HG03159 (cell line): ENCODE measurements at regions not wholly inside any gene's neighbourhood (a gene's known extent, or its start where the extent isn't known, plus 50 kb on each side); places are given as distances from the start of the nearest gene placed in this dataset.
A peak's percentile ranks its signal among the peaks of the same experiment; 100 is the strongest.
"Not testable (repeated sequence)": the region's sequence is repeated elsewhere in the genome, so short reads cannot be mapped to it uniquely, and the experiment has no call there.

Source experiments
- ATAC-seq: cut with Tn5 transposase; IDR thresholded peaks from one replicate; pipeline ENCODE4 v1.9.1; 2021; ENCODE audit warnings: mild to moderate bottlenecking, moderate library complexity; ENCODE audit not compliant: unreplicated experiment

DNA sequence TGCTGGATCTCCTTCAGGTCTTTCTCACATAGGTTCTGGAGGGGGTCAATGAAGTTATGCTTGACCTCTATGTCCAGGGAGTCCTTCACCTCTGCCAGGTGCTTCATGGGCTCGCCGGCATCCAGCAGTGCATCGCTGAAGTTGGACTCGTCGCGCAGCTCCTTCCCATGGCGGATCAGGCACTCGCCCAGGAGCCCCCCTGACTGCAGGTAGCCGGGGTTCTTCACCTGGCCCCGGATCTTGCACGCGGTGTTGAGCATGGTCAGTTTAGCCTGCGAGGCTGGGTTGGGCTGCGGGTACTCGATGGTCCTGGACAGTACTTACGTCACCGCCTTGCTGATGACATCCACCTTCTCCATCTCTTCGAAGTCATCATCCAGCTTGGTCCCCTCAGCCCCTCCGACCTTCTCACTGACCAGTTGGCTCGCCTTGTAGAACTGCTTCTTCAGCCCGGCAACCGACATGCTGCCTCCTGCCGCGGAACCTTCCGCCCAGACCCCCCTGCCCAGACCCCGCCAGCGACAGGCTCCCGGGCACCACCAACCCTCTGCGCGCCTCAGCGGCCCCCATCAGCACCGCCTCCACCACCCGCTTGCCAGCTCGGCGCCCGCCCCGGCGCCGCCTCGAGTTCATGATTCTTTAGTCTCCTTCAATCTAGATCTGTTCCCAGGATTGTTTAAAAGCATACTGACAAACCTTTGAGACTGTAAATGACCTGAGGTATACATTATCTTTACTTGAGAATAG is 99.8 kb downstream of the KPNA2 start:
- no peak for ATAC-seq

DNA sequence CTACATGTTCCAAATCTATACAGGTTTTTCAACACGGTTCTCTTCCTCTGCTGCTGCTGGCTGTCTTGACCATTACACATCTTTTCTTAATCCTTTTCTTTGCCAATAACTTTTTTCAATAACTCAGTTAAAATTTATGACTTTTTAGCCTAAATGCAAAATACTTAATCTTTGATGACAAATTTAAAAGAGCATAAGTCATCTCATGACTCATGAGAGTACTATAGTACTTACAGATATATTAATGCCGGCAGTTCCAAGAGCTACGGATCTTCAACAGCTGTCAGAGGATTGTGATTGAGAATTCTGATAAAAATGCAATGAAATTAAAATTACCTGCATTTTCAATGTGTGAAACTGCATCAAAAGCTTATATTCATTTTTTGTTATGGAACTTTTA is 105.5 kb downstream of the KPNA2 start:
- no peak for ATAC-seq

GRCh38 chr17:68142595-68142994 is 105.2 kb upstream of the AMZ2 start:
- no peak for ATAC-seq

DNA sequence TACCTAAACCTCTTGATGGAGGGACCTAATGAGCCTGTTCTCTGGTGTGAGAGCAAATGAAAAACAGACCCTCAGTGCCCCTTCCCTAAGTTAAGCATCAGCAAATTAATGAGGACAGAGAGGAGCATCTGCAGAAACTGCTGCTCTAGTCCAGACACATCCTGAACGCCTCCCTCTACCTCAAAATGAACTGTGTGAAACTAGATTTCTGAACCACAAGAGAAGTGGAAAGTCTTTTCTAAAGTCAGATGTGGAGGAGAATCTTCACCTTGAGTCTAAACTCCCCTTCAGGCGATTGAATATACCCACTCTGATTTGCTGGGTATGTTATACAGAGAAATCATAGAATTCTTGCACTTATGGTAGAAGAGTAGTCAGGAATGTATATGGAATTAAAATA is 104.4 kb upstream of the AMZ2 start:
- no peak for ATAC-seq

DNA sequence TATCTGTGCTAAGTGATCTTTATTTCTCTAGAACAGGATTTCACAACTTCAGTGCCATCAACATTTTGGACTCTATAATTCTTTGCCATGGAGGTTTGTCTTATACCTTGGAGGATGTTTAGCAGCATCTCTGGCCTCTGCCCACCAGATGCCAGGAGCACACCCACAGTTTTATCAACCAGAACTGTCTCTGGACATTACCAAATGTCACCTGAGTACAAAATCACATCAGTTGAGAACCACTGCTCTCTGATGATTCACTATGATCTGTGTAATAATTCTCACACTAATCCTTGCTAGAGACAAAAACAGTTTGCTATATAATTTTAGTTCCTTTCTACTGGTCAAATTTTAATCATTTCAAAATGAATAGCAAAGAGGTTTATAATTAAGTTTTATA is 102.8 kb upstream of the AMZ2 start:
- no peak for ATAC-seq

DNA sequence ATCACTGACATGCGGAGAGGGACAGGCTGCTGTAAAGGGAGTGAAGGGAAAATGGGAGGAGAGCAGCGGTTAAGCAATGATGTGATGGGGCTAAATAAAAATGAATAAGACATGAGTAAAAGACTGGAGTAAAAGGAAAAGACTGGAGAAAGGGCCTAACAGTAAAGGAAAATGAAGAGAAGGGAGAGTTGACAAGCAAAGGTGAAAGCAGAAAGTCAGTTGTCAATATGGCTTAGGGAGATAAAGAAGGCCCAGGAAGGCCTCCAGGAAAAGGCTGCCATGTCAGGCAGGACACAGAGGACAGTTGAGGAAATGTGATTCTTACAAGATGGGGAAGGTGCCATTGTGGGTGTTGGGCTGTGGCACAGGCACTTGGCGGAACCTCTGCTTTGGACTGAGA is 98.9 kb upstream of the AMZ2 start:
- ATAC-seq = no peak

DNA sequence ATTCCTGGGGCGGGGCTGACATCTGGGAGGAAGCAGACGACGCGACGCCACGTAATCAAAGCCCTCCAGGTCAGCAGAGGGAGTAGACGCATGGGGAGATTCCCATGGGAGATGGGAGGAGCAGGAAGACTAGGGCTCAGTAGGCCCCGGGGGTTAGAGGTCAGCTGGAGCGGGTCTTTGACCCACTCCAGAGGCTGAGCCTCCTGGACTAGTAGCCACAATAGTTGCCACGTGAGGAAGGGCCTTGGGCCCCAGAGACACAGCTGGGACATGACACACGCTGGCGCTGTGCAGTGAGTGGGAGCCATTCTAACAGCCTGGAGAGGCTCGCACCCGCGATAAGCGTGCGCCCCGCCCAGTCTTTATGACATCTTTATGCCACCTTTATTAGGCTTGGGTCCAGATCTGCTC is 95.7 kb upstream of the AMZ2 start:
- ATAC-seq = no peak

DNA sequence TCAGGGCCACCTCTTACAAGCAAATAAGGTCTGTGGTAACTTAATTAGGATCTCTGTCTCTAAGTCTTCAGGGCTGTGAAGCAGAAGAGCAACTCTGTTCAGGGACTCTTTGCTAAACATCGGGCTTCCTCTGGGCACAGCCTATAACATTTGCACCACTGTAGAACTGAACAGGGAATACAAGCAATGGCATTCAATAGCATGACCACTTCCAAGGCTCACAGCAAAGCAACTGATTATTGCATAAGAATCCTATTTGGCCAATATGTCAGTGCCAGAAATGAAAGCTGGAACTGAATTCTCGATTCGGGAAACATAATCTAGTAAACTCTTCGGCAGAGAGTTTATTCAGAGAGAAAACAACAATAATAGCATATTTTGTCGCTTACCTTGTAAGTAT is 92.2 kb upstream of the AMZ2 start:
- no peak for ATAC-seq

DNA sequence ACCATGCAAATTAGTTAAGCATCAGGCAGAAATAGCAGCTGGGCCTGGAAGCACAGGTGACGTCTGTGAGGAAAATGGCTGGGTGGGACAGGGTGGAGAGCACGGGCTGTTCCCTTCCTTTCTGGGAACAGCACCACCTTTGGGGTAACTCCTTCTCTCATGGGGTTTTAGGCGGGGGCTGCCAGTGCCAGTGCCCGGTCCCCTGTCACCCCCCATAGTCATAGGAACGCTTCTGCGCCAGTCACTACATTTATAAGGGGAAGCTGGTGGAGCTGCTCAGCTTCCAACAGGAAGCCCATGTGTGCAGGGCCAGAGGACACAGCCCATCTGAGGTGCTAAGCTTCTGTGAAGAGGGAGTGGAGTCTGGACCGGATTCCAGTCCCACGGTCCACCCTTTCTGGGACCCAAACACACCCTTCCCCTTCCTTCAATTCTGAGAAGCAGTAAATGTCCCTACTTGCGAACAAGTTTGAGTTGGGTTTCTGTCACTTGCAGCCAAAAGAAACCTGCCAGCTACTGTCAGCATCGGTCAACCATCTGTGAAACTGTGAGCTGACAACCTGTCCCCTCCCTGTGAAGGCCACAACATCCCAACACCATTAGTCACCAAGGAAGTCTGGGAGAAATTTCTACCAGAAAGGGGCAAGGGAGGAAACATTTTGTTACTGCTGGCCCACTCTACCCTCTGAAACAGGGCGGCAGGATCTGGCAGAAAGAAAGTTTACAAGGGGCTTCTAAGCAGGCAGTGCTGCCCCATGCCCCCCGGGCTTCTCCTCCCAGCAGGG is 86.0 kb upstream of the AMZ2 start:
- no peak for ATAC-seq

- not testable (repeated sequence) for ATAC-seq
Measured at GRCh38 chr17:68168273-68169164, 79.3 kb upstream of the AMZ2 start.

DNA sequence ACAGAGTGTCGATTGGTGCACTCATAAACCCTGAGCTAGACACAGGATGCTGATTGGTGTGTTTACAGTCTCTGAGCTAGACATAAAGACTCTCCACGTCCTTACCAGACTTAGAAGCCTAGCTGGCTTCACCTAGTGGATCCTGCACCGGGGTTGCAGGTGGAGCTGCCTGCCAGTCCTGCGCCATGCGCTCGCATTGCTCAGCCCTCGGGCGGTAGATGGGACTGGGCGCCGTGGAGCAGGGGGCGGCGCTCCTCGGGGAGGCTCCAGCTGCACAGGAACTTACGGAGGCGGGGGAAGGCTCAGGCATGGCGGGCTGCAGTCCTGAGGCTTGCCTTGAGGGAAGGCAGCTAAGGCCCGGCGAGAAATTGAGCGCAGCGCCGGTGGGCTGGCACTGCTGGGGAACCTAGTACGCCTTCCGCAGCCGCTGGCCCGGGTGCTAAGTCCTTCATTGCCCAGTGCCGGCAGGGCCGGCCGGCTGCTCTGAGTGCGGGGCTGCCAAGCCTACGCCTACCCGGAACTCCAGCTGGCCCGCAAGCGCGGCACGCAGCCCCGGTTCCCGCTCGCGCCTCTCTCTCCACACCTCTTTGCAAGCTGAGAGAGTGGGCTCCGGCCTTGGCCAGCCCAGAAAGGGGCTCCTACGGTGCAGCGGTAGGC is 78.5 kb upstream of the AMZ2 start:
- ATAC-seq = not testable (repeated sequence)

GRCh38 chr17:68169840-68170239 is 78.0 kb upstream of the AMZ2 start:
- no peak for ATAC-seq

GRCh38 chr17:68170246-68170645 is 77.6 kb upstream of the AMZ2 start:
- ATAC-seq = no peak

GRCh38 chr17:68172461-68172954 is 75.3 kb upstream of the AMZ2 start:
- peak; percentile 60 for ATAC-seq

GRCh38 chr17:68175416-68175815 is 72.4 kb upstream of the AMZ2 start:
- ATAC-seq = no peak

DNA sequence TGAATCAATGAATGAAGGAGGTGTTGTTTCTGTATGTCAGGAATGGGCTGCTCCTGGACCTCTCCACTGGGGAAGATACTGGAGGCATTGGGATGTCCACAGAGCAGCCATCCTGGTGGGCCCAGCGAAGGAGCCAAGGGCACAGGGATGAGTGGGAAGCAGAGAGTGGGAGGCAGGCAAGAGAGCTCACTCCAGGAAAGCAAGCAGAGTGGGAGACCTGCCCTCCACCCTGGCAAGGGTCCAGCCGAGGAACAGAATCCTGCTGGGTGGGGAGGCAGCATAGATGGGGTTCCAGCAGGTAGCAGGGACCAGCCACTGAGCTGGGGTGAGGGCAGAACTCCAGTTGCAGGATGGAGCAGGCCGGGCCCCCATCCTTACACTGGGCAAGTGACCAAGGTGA is 71.9 kb upstream of the AMZ2 start:
- no peak for ATAC-seq

- no peak for ATAC-seq
Measured at GRCh38 chr17:68176718-68177117, 71.1 kb upstream of the AMZ2 start.

- ATAC-seq = no peak
Measured at GRCh38 chr17:68178831-68179230, 69.0 kb upstream of the AMZ2 start.

GRCh38 chr17:68179236-68179925 is 68.5 kb upstream of the AMZ2 start:
- no peak for ATAC-seq

DNA sequence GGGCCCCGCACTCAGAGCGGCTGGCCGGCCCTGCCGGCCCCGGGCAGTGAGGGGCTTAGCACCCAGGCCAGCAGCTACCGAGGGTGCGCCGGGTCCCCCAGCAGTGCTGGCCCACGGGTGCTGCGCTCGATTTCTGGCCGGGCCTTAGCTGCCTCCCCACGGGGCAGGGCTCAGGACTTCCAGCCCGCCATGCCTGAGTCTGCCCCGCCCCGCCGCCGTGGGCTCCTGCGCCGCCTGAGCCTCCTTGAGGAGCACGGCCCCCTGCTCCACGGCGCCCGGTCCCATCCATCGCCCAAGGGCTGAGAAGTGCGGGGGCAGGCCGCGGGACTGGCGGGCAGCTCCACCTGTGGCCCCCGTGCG is 67.9 kb upstream of the AMZ2 start:
- ATAC-seq = no peak
